Keratinocyte (primary cell): ENCODE measurements at regions not wholly inside any gene's neighbourhood (a gene's known extent, or its start where the extent isn't known, plus 50 kb on each side); places are given as distances from the start of the nearest gene placed in this dataset.

ENCODE experiments used
- CTCF ChIP-seq, 3 experiments: IDR thresholded peaks in 1 of 3; conservative IDR thresholded peaks in 1 of 3; optimal IDR thresholded peaks in 1 of 3; 2 replicates in 2 of 3; 3 replicates in 1 of 3; pipeline versions ENCODE3 to v1.5.1; 2011; ENCODE audit warnings: low read length in 3 of 3, mild to moderate bottlenecking in 3 of 3, moderate library complexity in 2 of 3, control low read depth in 1 of 3, inconsistent platforms in 1 of 3; ENCODE audit not compliant: insufficient read depth in 2 of 3; ENCODE audit errors: extremely low read depth in 1 of 3
- EZH2 ChIP-seq: IDR thresholded peaks from one replicate; pipeline ENCODE4 v1.6.1; 2012; ENCODE audit warnings: inconsistent platforms, mild to moderate bottlenecking, low read length, moderate library complexity

- TF ChIP-seq CTCF (optimal IDR thresholded peaks at IDR 0.05 in 1 of 3, IDR thresholded peaks at IDR 0.05 in 1 of 3, conservative IDR thresholded peaks at IDR 0.05 in 1 of 3; ENCODE audit: extremely low read depth in 1 of 3, insufficient read depth in 2 of 3, low read length in 3 of 3) (no peak), EZH2 (no peak)
Measured at GRCh38 chr4:179941911-179942310, 2301.3 kb upstream of the TENM3 start.
